Keratinocyte (primary cell): ENCODE measurements at regions not wholly inside any gene's neighbourhood (a gene's known extent, or its start where the extent isn't known, plus 50 kb on each side); places are given as distances from the start of the nearest gene placed in this dataset.

Source experiments
- DNase-seq: peaks from one replicate; pipeline ENCODE4 v3.0.0-alpha.2; 2011; ENCODE audit warnings: low read depth, missing footprints, low spot score
- FAIRE-seq: peaks from 2 replicates; lab custom pipeline; 2011; peaks lifted over from hg19 to GRCh38; lab: Jason Lieb, UNC
- H2AFZ ChIP-seq: 2 replicates; pipeline ENCODE4 v1.6.0; 2012; ENCODE audit warnings: low read length, control low read depth, inconsistent platforms; ENCODE audit not compliant: control insufficient read depth
- H3K27ac ChIP-seq: 2 replicates; pipeline ENCODE4 v1.5.1; 2011; ENCODE audit warnings: low read length; ENCODE audit not compliant: control insufficient read depth, insufficient read depth
- H3K27me3 ChIP-seq: 3 replicates; pipeline ENCODE4 v1.6.0; 2011; ENCODE audit warnings: low read length; ENCODE audit not compliant: control insufficient read depth, insufficient read depth; ENCODE audit errors: extremely low read depth
- H3K36me3 ChIP-seq, 2 experiments: 2 replicates in 1 of 2; 3 replicates in 1 of 2; pipeline ENCODE4 v1.5.1; 2011; ENCODE audit warnings: low read length in 2 of 2, mild to moderate bottlenecking in 1 of 2; ENCODE audit not compliant: control insufficient read depth in 2 of 2, insufficient read depth in 2 of 2; ENCODE audit errors: extremely low read depth in 1 of 2
- H3K4me1 ChIP-seq: 3 replicates; pipeline ENCODE4 v1.5.1; 2011; ENCODE audit warnings: low read length; ENCODE audit not compliant: control insufficient read depth, insufficient read depth; ENCODE audit errors: extremely low read depth
- H3K4me2 ChIP-seq: 3 replicates; pipeline ENCODE4 v1.6.0; 2011; ENCODE audit warnings: low read depth, low read length; ENCODE audit not compliant: control insufficient read depth, insufficient read depth; ENCODE audit errors: extremely low read depth
- H3K4me3 ChIP-seq, 3 experiments: fragments of 200-600 bp in 1 of 3; sonication (generic) in 1 of 3; 2 replicates in 2 of 3; 3 replicates in 1 of 3; pipeline ENCODE4 v1.5.1; 2011 to 2016; ENCODE audit warnings: low read length in 3 of 3, mild to moderate bottlenecking in 3 of 3, control low read depth in 2 of 3, inconsistent platforms in 1 of 3, low read depth in 1 of 3, mixed read lengths in 1 of 3, mixed run types in 1 of 3, moderate library complexity in 1 of 3; ENCODE audit not compliant: control insufficient read depth in 2 of 3, insufficient read depth in 2 of 3; ENCODE audit errors: extremely low read depth in 1 of 3
- H3K79me2 ChIP-seq: 2 replicates; pipeline ENCODE4 v1.6.0; 2012; ENCODE audit warnings: low read length; ENCODE audit not compliant: control insufficient read depth, insufficient read depth
- H3K9ac ChIP-seq: 3 replicates; pipeline ENCODE4 v1.6.0; 2011; ENCODE audit warnings: low read length; ENCODE audit not compliant: control insufficient read depth, insufficient read depth; ENCODE audit errors: extremely low read depth
- H3K9me1 ChIP-seq: 3 replicates; pipeline ENCODE4 v1.6.0; 2011; ENCODE audit warnings: low read length; ENCODE audit not compliant: control insufficient read depth, insufficient read depth; ENCODE audit errors: extremely low read depth
- H3K9me3 ChIP-seq: 2 replicates; pipeline ENCODE4 v1.5.1; 2012; ENCODE audit warnings: low read depth, low read length; ENCODE audit not compliant: control insufficient read depth
- H4K20me1 ChIP-seq: 3 replicates; pipeline ENCODE4 v1.6.0; 2011; ENCODE audit warnings: low read length; ENCODE audit not compliant: control insufficient read depth, insufficient read depth; ENCODE audit errors: extremely low read depth
- EZH2 ChIP-seq: IDR thresholded peaks from one replicate; pipeline ENCODE4 v1.6.1; 2012; ENCODE audit warnings: inconsistent platforms, mild to moderate bottlenecking, low read length, moderate library complexity
- dilution Hi-C: fragments of 300-500 bp; cut with MboI; formaldehyde crosslinking; loops from one replicate; pipeline ENCODE4 v1.7.0; 2020; ENCODE audit warnings: low sequenced_read_pairs; ENCODE audit not compliant: extremely low pct_ligation_motif_present
- TF ChIP-seq, protein P1 (sequence below), 3 experiments: IDR thresholded peaks in 1 of 3; conservative IDR thresholded peaks in 1 of 3; optimal IDR thresholded peaks in 1 of 3; 2 replicates in 2 of 3; 3 replicates in 1 of 3; pipeline versions ENCODE3 to v1.5.1; 2011; ENCODE audit warnings: low read length in 3 of 3, mild to moderate bottlenecking in 3 of 3, moderate library complexity in 2 of 3, control low read depth in 1 of 3, inconsistent platforms in 1 of 3; ENCODE audit not compliant: insufficient read depth in 2 of 3; ENCODE audit errors: extremely low read depth in 1 of 3

DNA sequence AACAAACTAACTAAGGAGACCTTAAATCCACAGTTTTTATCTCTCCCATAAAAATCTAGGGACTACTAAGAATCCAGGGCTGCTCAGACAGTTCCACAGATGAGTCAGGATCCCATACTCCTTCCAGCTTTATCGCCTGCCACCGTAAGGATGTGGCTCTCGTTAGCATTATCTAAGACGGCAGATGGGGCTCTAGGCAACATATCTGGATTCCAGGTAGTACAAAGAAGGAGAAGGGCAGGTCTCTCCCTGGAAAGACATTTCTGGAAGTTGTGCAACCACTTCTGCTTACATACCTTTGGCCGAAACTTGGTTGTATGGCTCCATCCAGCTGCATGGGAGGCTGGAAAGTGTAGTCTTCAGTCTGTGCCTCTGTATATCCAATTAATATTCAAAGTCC, 149.4 kb downstream of the SP3 start:
- no peak overlapping the region for H3K27ac ChIP-seq
- H3K9me3 ChIP-seq = no peaks in the 10 kb centered on the region
- dilution Hi-C loops = no loop called here
- no peaks in the 10 kb centered on the region for H4K20me1 ChIP-seq
- H2AFZ ChIP-seq = no peak overlapping the region
- no peaks in the 10 kb centered on the region for H3K9me1 ChIP-seq
- H3K36me3 ChIP-seq = no peaks in the 10 kb centered on the region
- peak; percentile 71 for FAIRE-seq
- H3K4me3 ChIP-seq = no peak overlapping the region
- TF ChIP-seq, protein P1, sequence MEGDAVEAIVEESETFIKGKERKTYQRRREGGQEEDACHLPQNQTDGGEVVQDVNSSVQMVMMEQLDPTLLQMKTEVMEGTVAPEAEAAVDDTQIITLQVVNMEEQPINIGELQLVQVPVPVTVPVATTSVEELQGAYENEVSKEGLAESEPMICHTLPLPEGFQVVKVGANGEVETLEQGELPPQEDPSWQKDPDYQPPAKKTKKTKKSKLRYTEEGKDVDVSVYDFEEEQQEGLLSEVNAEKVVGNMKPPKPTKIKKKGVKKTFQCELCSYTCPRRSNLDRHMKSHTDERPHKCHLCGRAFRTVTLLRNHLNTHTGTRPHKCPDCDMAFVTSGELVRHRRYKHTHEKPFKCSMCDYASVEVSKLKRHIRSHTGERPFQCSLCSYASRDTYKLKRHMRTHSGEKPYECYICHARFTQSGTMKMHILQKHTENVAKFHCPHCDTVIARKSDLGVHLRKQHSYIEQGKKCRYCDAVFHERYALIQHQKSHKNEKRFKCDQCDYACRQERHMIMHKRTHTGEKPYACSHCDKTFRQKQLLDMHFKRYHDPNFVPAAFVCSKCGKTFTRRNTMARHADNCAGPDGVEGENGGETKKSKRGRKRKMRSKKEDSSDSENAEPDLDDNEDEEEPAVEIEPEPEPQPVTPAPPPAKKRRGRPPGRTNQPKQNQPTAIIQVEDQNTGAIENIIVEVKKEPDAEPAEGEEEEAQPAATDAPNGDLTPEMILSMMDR (optimal IDR thresholded peaks at IDR 0.05 in 1 of 3, IDR thresholded peaks at IDR 0.05 in 1 of 3, conservative IDR thresholded peaks at IDR 0.05 in 1 of 3; ENCODE audit: extremely low read depth in 1 of 3, insufficient read depth in 2 of 3, low read length in 3 of 3) = peak; percentile 35 to 62 (median 39)
- no peak for TF ChIP-seq EZH2
- H3K4me2 ChIP-seq = peak overlapping the region; percentile 26
- peaks cover 7% of the 10 kb centered on the region for H3K27me3 ChIP-seq
- DNase-seq = peak; percentile 23
- no peak overlapping the region for H3K9ac ChIP-seq
- no peaks in the 10 kb centered on the region for H3K79me2 ChIP-seq
- peaks cover 3% of the 10 kb centered on the region for H3K4me1 ChIP-seq

DNA sequence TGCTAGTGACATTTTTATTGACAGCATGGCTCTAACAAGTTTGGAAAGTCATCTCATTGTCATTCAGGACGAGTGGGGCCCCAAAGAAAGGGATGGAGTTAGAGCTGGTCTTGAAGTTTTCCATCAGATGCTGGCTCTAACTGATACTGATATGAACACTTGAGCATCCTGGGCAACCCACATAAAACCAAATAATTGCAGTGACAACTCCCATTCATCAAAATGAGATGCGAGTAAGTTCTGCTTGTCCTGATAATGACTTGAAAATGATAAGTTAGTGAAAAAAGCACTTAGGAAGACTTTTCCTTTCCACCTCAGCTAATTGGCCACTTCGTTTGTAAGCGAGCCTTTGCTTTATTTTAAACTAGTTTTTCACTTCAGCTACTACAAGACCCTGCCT, 147.6 kb downstream of the SP3 start:
- Histone ChIP-seq H3K79me2 (no peaks in the 10 kb centered on the region), H3K9me3 (no peaks in the 10 kb centered on the region), H3K27ac (no peak overlapping the region), H2AFZ (no peak overlapping the region), H3K36me3 (no peaks in the 10 kb centered on the region), H3K4me2 (no peak overlapping the region), H3K27me3 (peaks cover 15% of the 10 kb centered on the region), H3K9me1 (no peaks in the 10 kb centered on the region), H3K4me3 (no peak overlapping the region), H4K20me1 (no peaks in the 10 kb centered on the region), H3K4me1 (peaks cover 3% of the 10 kb centered on the region), H3K9ac (no peak overlapping the region)
- dilution Hi-C loops = no loop called here
- DNase-seq (no peak), FAIRE-seq (no peak)
- TF ChIP-seq, protein P1 (optimal IDR thresholded peaks at IDR 0.05 in 1 of 3, IDR thresholded peaks at IDR 0.05 in 1 of 3, conservative IDR thresholded peaks at IDR 0.05 in 1 of 3; ENCODE audit: extremely low read depth in 1 of 3, insufficient read depth in 2 of 3, low read length in 3 of 3) = no peak
- no peak for TF ChIP-seq EZH2
